Cerebellar nuclear complex (tissue), 1 donor: ENCODE measurements at regions not wholly inside any gene's neighbourhood (a gene's known extent, or its start where the extent isn't known, plus 50 kb on each side); places are given as distances from the start of the nearest gene placed in this dataset.

Source experiments
- DNase-seq, 2 experiments: peaks; one replicate each; lab custom pipeline; 2025; lab: John Stamatoyannopoulos, UW

DNA sequence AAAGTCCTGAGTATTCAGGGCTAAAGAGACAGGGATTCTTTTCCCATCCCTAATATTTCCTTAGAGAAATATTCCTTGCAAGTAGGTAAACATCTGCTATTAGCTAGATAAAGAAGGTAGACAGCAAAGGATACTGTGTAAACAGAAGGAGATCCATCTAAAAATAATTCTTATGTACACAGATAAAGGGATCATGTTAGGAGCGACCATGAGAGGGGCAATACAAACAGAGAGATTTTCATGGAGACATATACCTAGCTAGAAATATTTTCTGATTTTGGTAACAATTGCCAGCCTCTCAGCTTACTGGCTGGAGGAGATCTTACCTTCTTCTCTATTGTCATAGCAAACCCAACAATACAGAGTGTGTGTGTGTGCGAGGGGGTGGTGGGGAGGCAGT is 184.6 kb upstream of the DMAC1 start:
- DNase-seq = no peak

DNA sequence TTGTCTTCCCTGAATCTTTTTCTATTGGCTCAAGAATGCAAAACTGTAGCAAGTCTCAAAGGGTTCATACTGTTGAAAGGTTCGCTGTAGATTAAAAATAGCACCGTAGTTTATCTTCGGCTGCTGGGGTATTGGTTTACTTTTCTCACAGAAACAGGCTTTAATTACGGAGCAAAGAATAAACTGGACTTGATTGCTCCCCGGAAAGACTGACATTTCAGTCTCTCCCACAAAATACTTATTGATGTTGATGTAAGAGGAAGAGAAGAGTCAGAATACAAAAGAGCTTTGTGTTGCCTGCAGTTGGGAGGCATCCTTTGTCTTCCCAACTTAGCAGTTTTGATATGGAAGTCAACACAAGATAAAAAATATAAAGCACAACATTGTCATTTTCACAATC is 183.9 kb upstream of the DMAC1 start:
- DNase-seq = no peak

DNA sequence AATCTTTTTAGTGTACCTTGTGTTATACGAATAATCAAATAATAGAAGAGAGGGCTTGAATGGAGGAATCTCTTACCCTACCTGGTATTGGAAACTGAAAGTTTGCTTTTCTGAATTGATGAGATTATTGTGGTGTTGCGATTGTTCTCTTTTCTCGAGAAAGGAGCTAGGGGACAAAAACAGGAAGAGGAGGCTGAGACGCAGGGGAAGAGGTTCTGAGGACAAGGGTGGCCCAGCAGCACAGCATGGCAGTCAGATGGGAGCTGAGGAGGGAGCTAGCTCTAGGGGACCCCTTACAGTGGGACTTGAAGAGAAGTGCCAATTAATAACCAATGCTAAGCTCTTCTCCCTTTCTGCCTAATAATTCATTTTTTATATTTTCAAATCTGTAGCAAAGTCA is 183.3 kb upstream of the DMAC1 start:
- no peak for DNase-seq

- no peak for DNase-seq
These were observed 181.2 kb upstream of the DMAC1 start for GRCh38 chr9:7980691-7981289.

- DNase-seq = no peak
These were observed 180.5 kb upstream of the DMAC1 start for GRCh38 chr9:7980041-7980440.

DNA sequence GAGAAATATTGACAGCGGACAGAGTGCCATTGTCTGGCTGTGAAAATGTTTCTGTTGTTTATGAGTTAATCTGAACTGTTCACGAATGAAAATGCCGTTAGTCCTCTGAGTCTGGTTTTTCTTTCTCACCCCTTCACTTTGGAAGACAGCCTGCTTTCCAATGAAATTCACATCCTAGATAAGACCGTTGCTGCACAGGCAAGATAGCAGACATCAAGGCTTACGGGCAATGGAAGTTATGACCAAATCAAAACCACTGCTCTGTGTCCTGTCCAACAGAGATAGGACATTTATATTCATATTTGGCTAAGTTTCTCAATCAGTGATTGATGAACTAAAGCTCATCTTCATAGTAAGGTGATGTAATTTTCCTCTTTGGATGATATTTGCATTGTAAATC is 180.0 kb upstream of the DMAC1 start:
- DNase-seq = no peak

DNA sequence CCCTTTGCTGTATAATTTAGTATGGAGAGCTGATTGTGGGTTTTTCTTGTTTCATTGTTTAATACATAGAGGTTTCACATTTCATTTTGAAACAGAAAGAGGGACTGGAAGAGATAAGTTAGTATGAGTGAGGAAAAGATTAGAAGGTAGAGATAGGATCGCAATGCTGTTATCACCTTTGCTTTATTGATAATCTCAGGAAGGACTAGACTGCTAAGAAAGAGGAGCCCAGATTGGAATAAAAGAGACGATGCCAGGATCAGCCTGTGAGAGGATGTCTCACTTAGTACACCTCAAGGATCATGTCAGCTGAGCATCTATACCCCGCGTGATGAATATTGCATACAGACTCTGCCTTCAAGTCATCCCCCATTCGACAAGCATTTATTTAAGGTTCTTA is 178.0 kb upstream of the DMAC1 start:
- no peak for DNase-seq

DNA sequence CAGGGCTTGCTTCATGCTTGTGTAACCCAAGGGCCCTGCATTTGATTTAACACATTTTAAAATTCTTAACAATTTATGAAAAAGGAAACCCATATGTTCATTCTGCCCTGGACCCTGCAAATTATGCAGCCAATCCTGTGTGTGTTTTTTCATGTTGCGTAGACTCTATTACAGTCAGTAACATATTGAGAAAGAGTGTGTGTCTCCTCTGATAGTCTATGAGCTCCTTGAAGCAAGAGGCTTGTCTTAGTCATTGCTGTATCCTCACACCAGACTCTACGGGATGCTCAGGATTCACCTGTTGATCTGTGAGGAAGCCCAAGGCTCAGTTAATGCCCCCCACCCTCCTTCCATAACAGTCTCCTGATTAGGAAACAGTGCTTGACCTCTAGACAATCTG is 177.3 kb upstream of the DMAC1 start:
- no peak for DNase-seq

DNA sequence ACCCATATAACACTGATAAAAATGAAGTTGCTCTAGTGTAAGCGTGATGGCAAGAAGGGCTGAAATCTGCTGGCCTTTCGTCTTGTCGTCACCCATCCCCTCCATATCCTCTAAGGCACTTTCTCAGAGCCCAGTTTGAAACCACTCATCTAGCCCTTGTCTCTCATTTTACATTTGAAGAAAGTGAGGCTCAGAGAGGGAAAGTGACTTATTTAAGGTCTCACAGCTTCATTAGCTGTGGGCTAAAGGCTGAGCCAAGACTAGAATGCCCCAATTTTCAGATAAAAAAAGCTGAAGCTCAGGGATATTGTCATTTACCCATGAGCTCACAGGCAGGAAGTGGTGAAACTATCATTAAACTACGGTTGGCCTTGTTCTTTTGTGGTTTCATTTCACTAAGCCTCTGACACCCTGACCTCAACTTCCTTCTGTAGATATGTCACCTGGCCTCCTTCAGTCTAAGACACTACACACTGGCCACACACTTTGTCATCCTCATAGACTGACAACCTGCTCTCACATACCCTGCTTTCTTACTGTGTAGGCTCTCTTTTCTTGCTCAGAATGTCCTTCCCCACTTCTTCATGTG is 176.7 kb upstream of the DMAC1 start:
- no peak for DNase-seq

DNA sequence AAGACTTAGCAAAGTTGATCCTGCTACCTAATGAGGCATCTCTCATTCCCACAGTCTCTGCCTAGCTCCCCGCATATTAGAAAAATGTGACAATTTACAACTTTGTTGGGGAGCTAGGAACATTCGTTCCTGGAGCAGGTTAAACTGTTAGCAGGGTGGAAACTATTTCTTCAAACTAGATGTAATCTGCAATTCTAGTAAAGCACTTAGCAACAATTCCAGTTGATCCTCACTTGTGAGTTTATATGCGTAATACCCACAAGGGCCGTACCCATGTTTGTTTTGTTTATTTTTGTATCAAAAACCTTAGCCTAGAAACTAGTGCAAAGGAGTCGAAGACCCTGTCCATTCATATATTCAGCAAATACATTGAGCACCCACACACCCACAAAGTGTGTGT is 175.8 kb upstream of the DMAC1 start:
- DNase-seq = no peak

DNA sequence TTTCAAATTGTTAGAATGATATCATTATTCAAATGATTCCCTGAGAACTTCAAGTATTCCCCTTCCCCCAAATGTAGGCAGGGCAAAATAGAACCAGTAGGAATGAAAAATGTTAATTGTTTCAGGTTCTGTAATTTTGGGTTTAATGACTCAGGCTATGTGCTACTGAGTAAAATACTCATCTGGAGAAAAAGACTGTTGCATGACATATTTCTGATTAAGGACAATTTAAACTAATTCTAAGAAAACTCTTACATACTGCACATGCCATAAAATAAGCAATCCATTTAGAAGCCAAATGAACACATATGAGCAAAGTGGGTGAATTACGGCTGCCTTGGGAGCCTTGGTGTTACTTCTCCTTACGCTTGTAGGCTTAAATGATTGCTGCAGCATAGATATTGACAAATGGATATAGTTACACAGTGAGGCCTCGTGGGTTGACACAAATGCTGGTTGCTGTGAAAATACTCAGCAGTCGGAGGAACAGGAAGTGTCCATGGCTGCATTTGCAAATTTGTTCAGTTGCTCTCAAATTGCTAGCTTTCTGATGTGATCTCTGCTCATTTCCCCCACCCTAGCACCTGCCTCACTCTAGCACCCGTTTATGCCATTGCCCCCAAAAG is 174.9 kb upstream of the DMAC1 start:
- DNase-seq = no peak

DNA sequence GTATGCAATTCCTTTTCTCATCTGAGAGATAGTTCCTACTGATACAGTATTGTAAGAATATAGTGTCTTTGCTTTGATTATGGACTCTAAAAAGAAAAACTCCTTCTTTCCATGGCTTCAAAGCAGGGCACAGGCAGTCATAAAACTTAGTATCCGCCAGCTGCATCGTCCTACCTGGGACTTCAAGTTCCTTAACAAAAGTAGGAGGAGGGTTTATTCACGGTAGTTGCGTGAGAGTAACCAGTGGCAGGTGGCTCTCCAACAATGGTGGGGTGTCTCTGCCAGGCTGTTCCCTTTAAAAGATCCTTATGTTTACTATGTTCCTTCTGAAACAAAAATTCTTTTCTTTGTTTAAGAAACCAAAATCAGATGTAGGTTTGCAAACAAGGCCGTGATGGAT is 173.5 kb upstream of the DMAC1 start:
- no peak for DNase-seq

DNA sequence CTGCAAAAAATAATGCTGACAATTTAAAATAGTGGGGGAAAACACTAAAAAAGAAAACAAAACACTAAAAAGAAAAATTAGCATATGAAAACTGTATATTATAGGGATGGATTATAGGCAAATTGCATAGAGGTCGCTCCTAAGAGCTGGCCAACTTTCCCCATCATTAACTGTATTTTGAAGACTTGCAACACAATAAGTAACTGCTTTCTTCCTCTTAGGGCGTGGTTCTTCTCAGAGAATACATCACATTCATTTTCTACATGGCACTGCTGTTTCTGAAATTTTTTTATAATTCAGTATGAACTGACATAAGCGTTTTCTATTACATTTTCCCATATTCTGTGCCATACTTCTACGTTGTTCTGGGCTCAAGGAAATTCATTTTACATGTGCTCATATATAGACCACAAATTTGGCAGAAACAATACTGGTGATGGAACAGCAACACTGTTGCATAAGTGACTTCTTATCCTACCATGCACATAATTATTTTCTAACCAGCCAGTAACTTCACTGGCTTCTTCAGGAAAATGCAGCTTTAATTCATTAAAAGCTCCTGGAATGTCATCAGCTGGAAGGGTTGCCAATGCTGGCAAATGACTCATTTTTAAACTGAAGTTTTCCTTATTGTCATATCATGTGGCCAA is 171.2 kb upstream of the DMAC1 start:
- DNase-seq = no peak

DNA sequence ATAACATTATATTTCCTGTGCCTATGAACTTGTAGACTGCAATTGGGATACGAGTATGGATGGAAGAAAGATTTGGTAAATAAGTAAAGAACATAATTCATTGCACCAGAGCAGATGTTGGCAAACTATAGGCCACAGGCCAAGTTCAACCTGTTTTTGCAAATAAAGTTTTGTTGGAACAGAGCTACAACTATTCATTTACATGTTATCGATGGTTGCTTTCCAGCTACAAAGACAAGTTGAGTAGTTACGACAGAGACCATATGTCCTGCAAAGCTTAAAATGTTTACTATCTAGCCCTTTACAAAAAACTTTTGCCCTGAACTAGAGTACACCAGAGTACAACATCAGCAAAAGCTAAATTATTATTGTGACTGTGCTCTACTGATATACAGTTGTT is 169.1 kb upstream of the DMAC1 start:
- no peak for DNase-seq

GRCh38 chr9:7967851-7968250 is 168.3 kb upstream of the DMAC1 start:
- no peak for DNase-seq

- DNase-seq = no peak
These were observed 167.7 kb upstream of the DMAC1 start for GRCh38 chr9:7967093-7967827.

- no peak for DNase-seq
These were observed 165.5 kb upstream of the DMAC1 start for GRCh38 chr9:7965063-7965462.

DNA sequence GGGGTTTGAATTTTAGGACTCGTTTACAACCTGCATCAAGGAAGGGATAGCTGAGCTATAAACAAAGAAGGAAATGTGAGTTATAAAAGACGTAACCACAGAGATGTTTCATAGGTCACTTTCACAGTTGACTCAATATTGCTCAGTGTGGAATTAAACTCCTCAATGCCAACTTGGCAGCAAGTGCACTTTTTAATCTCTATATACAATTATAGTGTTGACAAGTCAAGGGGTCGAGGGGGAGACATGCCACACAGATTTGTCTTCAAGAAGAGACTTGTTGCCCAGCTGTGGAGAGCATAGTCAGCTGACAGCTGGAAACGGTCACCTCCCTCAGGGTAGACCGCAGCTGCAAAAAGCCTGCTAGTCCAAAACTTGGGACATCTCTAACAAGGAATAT is 163.4 kb upstream of the DMAC1 start:
- DNase-seq = no peak

GRCh38 chr9:7961076-7961475 is 161.5 kb upstream of the DMAC1 start:
- no peak for DNase-seq

- no peak for DNase-seq
These were observed 160.9 kb upstream of the DMAC1 start for GRCh38 chr9:7960320-7961050.

DNA sequence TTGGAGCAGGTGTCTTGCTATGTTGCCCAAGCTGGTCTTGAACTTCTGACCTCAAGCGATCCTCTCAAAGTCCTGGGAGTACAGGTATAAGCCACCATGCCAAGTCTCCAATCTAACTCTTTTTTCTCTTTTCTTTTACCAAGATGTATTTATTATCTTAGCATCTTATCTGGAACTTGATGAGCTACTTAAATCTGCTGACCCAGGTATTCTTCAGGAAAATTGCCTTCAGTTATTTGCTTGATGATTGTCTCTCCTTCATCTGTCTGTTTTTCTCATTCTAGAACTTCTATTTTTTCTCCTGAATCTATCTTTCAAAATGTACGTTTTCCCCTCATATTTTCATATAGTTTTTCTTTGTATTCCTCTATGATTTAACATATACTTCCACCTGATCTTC is 158.2 kb upstream of the DMAC1 start:
- DNase-seq = no peak

DNA sequence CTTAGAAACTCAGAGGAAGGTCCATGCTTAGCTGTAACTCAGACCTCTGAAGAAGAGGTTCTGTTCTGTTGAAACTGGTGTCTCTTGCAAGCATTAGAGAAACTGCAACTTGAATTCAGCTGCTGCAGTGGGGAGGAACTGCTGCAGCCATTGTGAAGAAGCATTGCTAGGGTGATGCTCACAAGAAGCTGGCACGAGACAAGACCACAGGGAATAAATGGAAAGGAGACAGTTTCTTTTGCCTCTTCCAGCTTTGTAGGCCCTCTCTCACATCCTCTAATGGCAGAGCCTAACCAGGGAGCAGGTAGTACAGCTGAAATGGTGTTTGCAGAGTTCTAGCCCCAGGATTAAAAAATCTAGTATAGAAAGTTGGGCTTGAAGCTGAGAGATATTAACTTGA is 148.0 kb upstream of the DMAC1 start:
- DNase-seq = no peak
